ENCODE measurements at regions not wholly inside any gene's neighbourhood (a gene's known extent, or its start where the extent isn't known, plus 50 kb on each side); places are given as distances from the start of the nearest gene placed in this dataset.

DNA sequence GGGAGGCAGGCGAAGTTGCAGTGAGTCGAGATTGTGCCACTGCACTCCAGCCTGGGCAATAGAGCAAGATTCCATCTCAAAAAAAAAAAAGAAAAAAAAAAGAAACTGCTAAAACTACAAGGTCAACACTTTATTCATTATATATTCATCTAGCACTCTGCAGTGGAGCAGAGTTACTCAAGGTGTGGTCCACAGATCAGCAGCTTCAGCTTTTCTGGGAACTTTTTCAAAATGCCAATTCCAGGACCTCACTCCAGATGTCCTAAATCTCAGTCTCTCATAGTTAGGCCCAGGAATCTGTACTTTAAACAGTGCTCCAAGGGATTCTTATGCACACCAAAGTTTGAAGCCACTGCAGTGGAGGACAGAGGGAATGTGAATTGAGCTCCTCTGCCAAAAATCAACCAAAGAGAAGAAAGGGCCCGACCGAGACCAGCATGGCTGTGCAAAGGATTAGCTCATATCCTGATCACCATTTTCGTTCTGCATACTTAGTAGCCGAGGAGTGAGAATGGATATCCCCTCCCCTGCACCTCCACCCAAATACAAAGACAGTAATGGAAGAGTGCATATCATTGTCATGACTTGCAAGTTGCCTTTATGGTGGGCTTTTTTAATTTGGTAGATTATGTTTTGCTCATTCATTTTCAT is 201.9 kb downstream of the MEX3B start:
- H3K27me3 ChIP-seq (ENCODE audit: control insufficient read depth, insufficient read depth, low read length), result no peaks in the 10 kb centered on the region
- ChIA-PET POLR2A (no interaction called here), CTCF (no interaction called here)
- TF ChIP-seq, protein P1, sequence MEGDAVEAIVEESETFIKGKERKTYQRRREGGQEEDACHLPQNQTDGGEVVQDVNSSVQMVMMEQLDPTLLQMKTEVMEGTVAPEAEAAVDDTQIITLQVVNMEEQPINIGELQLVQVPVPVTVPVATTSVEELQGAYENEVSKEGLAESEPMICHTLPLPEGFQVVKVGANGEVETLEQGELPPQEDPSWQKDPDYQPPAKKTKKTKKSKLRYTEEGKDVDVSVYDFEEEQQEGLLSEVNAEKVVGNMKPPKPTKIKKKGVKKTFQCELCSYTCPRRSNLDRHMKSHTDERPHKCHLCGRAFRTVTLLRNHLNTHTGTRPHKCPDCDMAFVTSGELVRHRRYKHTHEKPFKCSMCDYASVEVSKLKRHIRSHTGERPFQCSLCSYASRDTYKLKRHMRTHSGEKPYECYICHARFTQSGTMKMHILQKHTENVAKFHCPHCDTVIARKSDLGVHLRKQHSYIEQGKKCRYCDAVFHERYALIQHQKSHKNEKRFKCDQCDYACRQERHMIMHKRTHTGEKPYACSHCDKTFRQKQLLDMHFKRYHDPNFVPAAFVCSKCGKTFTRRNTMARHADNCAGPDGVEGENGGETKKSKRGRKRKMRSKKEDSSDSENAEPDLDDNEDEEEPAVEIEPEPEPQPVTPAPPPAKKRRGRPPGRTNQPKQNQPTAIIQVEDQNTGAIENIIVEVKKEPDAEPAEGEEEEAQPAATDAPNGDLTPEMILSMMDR (IDR thresholded peaks at IDR 0.05; ENCODE audit: insufficient read depth, low read depth, low read length), result no peak
- no peaks in the 10 kb centered on the region for H3K36me3 ChIP-seq (ENCODE audit: control insufficient read depth, insufficient read depth, low read length)
- DNase-seq (ENCODE audit: low read depth), result no peak
- H3K4me3 ChIP-seq (ENCODE audit: low read depth, low read length), result no peak overlapping the region

DNA sequence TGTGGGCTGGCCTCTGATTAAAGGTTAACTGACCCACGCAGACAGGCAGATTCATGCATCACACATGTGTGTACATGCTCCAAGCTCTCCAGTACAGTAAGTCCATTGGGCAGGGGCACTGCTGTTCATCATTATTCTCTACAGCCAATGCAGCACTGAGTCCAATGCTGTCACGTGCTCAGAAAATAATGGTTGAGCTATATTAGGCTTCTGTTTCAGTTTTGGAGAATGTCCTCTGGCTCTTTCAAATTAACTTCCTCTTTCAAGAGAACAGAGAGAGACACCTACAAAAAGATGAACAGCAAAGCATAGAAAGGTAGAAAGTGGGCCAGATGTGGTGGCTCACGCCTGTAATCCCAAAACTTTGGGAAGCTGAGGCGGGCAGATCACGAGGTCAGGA is 202.6 kb downstream of the MEX3B start:
- Histone ChIP-seq H3K27me3 (ENCODE audit: control insufficient read depth, insufficient read depth, low read length) (no peaks in the 10 kb centered on the region), H3K4me3 (ENCODE audit: low read depth, low read length) (no peak overlapping the region), H3K36me3 (ENCODE audit: control insufficient read depth, insufficient read depth, low read length) (no peaks in the 10 kb centered on the region)
- ChIA-PET CTCF (no interaction called here), POLR2A (no interaction called here)
- DNase-seq (ENCODE audit: low read depth), result no peak
- TF ChIP-seq, protein P1 (IDR thresholded peaks at IDR 0.05; ENCODE audit: insufficient read depth, low read depth, low read length), result no peak

DNA sequence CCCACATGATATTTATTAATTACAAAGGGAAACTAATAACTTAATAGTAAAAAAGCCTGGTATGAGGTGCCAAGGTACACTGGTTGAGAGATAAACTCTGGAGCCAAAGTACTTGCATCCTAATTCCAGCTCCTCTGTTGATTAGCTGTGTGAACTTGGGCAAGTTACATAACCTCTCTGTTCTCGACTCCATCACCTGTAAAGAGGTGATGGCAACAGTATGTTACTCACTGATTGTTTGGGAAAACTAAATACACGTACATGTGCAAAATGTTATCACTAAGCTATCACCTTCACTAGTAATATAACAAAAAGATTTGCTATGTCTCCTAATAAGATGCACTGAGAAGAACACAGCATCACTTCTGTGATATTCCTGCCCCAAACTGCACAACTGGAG is 206.4 kb downstream of the MEX3B start:
- POLR2A ChIA-PET, result no interaction called here
- TF ChIP-seq, protein P1 (IDR thresholded peaks at IDR 0.05; ENCODE audit: insufficient read depth, low read depth, low read length), result no peak

DNA sequence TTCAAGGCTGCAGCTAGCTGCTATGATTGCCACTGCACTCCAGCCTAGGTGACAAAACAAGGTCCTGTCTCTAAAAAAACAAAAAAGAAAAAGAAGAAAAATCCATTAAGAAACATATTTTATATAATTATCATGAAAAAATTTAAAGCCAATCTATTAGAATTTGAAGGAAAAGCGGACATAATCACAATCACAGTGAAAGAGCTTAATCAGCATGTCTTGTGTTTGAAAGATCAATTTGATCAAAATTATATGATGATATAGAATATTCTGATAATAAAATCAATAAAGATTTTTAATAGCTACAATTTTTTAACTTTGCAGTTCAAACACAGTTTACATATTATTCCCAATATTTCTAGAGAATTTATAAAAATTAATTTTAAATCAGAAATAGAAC is 210.1 kb downstream of the MEX3B start:
- CTCF ChIA-PET, result interaction anchor here (0.6 kb wide), 1 partner anchor 13 kb away, joined by 3 read pairs; no protein-coding TSS in a partner anchor
- POLR2A ChIA-PET, result no interaction called here
- H3K4me3 ChIP-seq (ENCODE audit: low read depth, low read length), result no peak overlapping the region
- DNase-seq (ENCODE audit: low read depth), result no peak
- no peaks in the 10 kb centered on the region for H3K27me3 ChIP-seq (ENCODE audit: control insufficient read depth, insufficient read depth, low read length)
- H3K36me3 ChIP-seq (ENCODE audit: control insufficient read depth, insufficient read depth, low read length), result no peaks in the 10 kb centered on the region
- TF ChIP-seq, protein P1 (IDR thresholded peaks at IDR 0.05; ENCODE audit: insufficient read depth, low read depth, low read length), result no peak

More for the DNA sequence above, 206.4 kb downstream of the MEX3B start:
- Histone ChIP-seq H3K36me3 (ENCODE audit: control insufficient read depth, insufficient read depth, low read length) (no peaks in the 10 kb centered on the region), H3K4me3 (ENCODE audit: low read depth, low read length) (no peak overlapping the region), H3K27me3 (ENCODE audit: control insufficient read depth, insufficient read depth, low read length) (no peaks in the 10 kb centered on the region)
- no peak for DNase-seq (ENCODE audit: low read depth)
- CTCF ChIA-PET, result no interaction called here

DNA sequence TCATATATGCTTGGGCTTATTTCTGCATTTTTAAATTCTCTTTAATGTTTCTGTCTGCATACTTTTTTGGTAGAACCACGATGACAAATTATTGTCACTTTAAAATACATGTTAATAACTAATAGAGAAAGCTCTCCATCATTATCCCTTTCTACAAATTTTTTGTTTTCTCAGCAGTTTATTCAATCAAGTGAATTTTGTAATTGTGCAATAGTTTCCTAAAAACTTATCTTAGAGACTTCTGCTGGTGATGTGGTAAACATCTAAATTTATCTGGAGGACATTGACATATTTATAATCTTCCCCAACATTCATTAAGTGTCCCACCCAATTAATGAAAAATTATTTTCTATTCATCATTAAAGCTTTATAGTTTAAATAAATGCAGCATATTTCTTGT is 215.3 kb downstream of the MEX3B start:
- Histone ChIP-seq H3K27me3 (ENCODE audit: control insufficient read depth, insufficient read depth, low read length) (no peaks in the 10 kb centered on the region), H3K4me3 (ENCODE audit: low read depth, low read length) (no peak overlapping the region), H3K36me3 (ENCODE audit: control insufficient read depth, insufficient read depth, low read length) (no peaks in the 10 kb centered on the region)
- TF ChIP-seq, protein P1 (IDR thresholded peaks at IDR 0.05; ENCODE audit: insufficient read depth, low read depth, low read length), result no peak
- ChIA-PET POLR2A (no interaction called here), CTCF (no interaction called here)
- DNase-seq (ENCODE audit: low read depth), result no peak
